ENCODE measurements at regions not wholly inside any gene's neighbourhood (a gene's known extent, or its start where the extent isn't known, plus 50 kb on each side); places are given as distances from the start of the nearest gene placed in this dataset.
"Not testable (repeated sequence)": the region's sequence is repeated elsewhere in the genome, so short reads cannot be mapped to it uniquely, and the experiment has no call there.

DNA sequence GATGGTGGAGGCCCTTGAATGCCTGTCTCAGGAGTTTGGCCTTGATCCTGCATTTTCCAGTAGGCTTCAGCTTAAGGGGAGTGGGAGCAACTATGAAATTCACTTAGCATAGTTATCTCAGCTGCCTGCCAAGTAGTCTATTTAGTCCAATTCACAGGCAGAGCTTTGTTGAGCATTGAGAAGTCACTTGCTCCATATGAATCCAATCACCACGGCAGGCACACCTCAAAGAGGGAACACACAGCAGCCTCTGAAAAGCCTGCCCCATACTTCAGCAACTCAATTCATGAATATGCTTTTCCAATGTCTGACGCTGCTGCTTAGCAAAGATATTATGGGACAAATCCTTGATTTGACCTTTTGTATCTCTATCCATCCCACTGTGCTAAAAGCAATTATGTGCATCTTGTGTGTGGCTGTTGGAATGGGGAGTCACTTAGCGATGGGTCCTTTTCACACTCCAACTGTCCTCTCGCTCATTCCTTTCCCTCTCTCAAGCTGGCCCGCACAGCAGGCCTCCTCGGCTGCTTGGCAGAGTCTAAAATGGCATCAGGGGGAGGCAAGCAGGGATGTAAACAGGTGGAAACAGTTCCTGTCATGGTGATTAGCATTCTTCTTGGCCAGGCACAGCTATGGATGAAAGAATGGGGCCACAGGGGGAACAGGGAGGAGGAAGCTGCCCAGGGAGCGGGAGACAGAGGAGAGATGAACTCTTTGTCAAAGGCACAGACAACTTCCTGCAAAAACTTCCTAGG lies 56.0 kb upstream of the LRPPRC start:
- DNase-seq: no peak

DNA sequence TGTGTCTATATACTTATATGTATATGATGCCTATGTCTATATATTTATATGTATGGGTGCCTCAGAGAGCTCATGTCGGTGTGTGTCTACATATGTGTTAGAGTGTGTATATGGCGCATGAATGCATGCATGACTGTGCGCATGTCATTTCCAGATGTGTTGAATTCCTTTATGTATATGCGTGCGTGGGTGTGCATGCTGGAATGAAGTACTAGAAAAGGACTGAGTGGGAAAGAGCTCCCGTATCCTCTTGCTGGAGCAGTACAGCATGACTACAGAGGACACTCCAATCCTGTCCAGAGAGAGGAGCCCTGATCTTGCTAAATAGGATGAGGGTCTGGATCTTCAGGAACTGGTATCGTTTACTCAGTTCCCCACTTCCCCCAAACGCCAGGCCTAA lies 56.8 kb upstream of the LRPPRC start:
- DNase-seq: no peak

DNA sequence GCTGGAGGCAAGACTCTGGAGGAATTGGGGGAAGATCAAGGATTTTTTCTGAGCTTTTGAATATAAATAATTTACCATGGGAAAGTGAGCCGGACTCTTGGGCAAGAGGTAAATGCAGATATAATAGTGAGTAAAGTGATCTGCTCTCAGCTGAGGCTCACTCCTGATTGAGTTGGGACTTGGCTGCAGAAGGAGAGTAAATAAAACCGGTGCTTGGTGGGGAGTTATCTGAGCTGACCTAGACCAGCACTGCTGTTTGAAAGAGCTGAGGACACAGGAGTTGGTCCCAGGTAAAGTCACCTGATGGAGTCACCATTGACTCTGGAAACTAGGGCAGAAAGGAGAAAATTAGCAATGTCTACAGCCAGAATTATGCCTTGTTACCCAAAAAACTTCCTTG lies 57.3 kb upstream of the LRPPRC start:
- DNase-seq: no peak

DNA sequence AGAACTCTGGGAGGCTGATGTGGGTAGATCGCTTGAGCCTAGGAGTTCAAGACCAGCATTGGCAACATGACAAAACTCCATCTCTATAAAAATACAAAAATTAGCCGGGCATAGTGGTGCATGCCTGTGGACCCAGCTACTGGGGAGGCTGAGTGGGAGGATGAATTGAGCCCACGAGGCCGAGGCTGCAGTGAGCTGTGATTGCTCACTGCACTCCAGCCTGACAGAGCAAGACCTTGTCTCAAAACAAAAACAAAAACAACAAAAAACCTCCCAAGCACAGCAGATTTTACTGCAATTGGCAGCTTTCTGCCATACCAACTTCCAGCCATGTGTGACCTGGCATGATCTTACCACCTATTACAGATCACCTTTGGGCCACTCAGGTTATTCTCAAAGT lies 57.7 kb upstream of the LRPPRC start:
- no peak for DNase-seq

DNA sequence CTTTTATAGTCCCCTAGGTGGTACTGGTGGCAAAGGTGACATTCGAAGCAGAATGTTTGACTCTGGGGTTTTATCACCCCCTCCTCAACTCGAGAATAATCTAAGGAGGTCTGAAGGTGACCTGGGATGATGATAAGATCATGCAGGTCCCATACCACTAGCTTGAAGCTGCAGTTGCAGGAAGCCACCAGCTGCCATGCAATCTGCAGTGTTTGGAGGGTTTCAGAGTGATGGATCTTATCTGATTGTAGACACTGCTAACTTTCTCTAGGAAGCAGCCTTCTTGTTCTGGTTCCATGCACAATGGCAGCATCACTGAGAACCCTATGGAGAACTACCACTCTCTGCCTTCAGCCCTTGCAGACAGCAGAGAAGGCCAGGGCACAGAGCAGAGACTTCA lies 59.4 kb upstream of the LRPPRC start:
- DNase-seq: no peak

DNA sequence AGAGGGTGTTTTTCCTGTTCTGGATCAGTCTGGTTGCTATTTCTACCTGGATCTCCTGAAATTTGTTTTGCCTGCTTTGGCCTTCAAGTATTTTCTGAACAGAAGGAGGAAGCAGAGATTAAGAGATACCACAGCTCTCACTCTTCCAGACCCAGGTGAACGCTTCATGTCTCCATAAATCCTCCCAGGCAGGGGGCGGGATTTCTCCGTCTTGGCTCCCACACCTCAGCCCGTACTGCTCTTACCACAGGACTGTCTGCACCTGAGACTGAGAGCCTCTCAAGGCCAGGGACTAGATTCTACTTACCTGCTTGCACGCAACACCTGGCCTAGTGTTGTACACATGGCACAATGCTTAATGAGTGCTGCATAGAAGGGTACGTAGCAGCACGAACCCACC lies 59.9 kb upstream of the LRPPRC start:
- no peak for DNase-seq

DNA sequence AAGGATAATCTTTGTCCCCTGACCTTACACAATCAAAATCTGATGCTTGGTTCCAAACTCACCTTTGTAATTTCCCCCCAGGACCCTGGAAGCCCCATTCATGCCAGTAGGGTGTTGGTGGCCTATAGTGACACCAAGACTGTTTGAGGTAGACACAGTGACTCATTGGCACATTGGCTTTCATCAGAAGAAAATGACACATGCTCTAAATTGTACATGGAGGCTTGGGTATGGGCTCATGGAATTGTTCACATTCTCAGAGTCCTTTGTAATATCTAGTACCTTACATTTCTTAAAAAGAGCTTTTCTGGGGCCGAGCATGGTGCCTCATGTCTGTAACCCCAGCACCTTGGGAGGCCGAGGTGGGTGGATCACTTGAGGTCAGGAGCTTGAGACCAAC lies 61.2 kb upstream of the LRPPRC start:
- DNase-seq: no peak

DNA sequence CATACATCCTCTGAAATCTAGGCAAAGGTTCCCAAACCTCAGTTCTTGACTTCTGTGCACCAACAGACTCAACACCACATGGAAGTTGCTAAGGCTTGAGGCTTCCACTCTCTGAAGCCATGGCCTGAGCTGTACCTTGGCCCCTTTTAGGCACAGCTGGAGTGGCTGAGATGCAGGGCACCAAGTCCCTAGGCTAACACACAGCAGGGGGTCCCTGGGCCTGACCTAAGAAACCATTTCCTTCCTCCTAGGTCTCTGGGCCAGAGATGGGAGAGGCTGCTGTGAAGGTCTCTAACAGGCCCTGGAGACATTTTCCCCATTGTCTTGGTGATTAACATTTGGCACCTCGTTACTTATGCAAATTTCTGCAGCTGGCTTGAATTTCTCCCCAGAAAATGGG lies 64.5 kb upstream of the LRPPRC start:
- DNase-seq: not testable (repeated sequence)

DNA sequence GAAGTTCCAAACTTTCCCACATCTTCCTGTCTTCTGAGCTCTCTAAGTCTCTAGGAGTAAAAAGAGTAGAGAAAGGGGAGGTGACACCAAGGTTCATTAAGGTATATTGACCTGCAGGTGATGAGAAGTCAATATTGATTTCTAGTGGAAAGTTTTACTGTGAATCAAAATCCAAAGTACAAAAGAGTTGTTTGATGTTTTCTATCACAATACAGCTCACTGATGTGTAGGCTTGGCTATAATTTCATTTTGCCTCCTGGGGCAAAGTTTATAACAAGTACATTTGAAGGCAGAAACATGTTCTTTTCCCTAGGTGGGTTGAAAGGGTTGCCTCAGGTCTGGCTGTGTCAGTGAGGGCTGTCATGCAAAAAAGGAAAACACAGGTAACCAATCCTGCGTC lies 65.2 kb upstream of the LRPPRC start:
- no peak for DNase-seq

DNA sequence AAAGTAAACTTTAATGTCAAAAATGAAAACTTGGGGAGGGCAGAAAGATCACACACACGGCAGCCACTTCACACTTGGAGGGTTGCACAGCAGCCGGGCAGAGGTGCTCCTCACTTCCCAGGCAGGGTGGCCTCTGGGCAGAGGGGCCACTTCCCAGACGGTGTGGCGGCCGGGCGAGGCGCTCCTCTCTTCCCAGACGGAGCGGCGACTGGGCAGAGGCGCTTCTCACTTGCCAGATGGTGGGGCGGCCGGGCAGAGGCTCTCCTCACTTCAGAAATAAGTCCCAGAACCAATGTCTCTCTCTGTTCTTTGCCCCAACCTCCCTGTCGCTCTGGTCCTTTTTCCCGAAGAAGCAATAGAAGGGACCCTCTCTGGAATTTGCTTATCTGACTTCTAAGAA lies 65.7 kb upstream of the LRPPRC start:
- DNase-seq: no peak

DNA sequence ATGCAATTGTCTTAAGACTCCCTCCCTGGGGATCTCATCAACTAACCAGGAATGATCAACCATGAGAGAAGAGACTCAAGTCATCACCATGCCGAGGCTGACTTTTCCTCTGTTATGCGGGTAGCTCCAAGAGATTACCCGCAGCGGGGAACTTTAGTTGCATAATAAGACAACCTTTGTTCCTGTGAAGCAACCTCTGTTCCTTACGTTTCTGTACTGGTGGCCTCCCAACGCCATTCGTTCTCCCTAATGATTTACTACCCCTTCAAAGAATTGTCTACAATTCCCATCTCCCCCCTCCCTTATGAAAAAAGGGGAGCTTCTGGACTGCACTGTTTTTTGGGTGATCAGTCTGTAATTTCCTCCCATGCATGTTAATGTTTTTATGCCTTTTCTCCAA lies 66.1 kb upstream of the LRPPRC start:
- DNase-seq: no peak

DNA sequence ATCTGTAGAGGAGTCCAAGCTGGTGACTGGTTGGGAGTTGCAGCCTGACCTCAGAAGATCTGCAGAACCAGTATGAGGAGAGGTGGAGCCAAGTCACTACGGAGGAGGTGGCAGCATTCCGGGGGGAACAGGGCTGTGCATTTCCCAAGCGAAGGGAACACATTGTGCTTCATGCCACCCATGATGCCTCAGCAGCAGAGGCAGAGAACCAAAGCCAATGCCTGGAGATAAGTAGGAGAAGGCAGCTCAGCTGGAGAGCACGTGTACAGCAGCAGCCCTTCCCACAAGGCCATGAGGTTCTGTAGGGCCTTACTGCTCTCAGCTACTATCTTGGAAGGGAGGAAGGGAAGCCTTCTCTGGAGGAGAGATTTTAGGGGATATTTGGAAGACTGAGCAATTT lies 67.2 kb upstream of the LRPPRC start:
- no peak for DNase-seq

DNA sequence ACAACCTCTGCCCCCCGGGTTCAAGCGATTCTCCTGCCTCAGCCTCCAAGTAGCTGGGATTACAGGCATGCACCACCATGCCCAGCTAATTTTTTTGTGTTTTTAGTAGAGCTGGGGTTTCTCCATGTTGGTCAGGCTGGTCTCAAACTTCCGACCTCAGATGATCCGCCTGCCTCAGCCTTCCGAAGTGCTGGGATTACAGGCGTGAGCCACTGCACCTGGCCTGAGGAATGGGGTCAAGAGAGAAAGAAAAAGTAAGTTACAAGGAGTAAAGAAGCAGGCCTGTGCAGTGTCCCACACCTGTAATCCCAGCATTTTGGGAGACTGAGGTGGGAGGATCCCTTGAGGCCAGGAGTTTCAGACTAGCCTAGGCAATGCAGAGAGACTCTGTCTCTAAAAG lies 68.5 kb upstream of the LRPPRC start:
- not testable (repeated sequence) for DNase-seq

DNA sequence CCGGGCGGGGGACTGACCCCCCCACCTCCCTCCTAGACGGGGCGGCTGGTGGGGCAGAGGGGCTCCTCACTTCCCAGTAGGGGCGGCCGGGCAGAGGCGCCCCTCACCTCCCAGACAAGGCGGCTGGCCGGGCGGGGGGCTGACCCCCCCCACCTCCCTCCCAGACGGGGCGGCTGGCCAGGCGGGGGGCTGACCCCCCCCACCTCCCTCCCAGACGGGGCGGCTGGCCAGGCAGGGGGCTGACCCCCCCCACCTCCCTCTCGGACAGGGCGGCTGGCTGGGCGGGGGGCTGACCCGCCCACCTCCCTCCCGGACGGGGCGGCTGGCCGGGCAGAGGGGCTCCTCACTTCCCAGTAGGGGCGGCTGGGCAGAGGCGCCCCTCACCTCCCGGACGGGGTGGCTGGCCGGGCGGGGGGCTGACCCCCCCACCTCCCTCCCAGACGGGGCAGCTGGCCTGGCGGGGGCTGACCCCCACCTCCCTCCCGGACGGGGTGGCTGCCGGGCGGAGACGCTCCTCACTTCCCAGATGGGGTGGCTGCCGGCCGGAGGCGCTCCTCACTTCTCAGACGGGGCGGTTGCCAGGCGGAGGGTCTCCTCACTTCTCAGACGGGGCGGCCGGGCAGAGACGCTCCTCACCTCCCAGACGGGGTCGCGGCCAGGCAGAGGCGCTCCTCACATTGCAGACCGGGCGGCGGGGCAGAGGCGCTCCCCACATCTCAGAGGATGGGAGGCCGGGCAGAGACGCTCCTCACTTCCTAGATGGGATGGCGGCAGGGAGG lies 71.4 kb upstream of the LRPPRC start:
- not testable (repeated sequence) for DNase-seq

DNA sequence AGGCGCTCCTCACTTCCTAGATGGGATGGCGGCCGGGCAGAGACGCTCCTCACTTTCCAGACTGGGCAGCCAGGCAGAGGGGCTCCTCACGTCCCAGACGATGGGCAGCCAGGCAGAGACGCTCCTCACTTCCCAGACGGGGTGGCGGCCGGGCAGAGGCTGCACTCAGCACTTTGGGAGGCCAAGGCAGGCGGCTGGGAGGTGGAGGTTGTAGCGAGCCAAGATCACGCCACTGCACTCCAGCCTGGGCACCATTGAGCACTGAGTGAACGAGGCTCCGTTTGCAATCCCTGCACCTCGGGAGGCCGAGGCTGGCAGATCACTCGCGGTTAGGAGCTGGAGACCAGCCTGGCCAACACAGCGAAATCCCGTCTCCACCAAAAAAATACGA lies 72.0 kb upstream of the LRPPRC start:
- DNase-seq: not testable (repeated sequence)

DNA sequence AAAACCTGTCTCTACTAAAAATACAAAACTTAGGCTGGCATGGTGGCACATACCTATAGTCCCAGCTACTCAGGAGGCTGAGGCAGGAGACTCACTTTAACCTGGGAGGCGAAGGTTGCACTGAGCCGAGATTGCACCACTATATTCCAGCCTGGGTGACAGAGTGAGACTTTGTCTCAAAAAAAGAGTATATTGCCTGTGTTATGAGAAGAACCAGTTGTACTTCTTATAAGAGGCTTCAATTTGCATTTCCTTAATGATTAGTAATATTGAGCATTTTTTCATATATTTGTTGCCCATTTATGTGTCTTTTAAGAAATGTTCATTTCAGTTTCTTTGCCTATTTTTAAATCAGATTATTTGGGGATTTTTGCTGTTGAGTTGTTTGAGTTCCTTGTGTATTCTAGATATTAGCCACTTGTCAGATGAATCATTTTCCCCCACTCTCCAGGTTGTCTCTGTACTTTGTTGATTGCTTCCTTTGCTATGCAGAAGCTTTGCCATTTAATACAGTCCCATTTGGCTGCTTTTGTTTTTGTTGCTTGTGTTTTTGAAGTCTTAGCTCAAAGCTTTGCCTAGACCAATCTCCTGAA lies 75.8 kb upstream of the LRPPRC start:
- DNase-seq: no peak

DNA sequence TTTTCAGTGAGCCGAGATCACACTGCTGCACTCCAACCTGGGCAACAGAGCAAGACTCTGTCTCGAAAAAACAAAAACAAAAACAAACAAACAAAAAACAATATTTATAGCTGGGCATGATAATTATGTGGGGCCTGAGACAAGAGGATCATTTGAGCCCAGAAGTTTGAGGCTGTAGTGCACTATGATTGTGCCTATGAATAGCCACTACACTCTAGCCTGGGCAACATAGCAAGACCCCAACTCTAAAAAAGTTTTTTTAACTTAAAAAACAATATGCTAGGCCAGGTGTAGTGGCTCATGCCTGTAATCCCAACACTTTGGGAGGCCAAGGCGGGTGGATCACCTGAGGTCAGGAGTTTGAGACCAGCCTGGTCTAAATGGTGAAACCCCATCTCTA lies 77.9 kb upstream of the LRPPRC start:
- not testable (repeated sequence) for DNase-seq

DNA sequence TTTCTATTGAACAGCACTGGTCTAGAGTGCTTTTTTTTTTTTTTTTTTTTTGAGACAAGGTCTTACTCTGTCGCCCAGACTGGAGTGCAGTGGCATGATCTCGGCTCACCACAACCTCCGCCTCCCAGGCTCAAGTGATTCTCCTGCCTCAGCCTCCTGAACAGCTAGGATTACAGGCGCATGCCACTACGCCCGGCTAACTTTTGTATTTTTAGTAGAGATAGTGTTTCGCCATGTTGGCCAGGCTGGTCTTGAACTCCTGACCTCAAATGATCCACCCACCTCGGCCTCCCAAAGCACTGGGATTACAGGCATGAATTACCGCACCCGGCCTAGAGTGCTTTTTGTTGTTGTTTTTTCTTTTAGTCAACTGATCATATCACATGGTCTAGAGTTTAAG lies 79.0 kb upstream of the LRPPRC start:
- DNase-seq: not testable (repeated sequence)

DNA sequence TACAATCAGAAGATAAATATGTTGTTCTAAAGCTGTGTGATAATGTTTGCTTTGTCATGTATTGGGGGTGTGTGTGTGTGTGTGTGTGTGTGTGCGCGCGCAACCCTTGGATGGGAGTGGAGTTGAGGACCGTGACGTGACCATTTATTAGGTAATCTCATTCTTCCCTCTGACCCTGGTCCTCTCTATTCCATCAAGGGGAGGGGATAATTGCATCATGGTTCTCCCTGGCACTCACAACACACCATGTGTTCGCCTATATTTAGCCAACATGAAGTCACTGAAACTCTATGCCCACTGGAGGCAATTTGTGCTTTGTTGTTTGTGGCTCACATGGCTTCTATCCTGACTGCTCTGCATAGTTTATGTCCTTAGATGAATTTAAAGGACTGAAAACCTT lies 79.8 kb upstream of the LRPPRC start:
- no peak for DNase-seq

DNA sequence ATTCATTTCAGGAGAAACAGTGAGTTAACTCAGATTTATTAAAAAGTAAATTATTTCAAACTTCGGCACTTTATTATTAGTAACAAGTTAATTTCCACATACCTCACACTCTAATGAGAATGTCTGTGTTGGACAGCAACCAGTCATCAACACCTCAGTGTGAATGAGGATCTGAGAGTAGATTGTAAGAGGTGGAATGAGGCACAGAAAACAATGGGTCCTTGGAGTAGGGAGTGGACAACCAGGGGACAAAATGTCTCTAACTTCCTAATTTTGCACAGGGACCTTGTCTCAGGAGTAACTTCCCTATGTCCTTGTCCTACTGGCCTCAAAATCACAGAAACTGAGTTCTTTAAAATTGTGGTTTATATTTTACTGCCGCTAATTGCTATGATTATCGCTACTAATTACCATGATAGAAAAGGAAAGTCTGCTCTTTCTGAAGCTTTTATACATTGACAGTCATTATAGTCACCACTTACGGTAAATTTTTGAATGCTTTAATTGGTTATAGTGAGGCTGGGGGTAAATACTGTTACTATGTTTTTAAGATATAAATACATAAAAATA lies 82.2 kb upstream of the LRPPRC start:
- no peak for DNase-seq

DNA sequence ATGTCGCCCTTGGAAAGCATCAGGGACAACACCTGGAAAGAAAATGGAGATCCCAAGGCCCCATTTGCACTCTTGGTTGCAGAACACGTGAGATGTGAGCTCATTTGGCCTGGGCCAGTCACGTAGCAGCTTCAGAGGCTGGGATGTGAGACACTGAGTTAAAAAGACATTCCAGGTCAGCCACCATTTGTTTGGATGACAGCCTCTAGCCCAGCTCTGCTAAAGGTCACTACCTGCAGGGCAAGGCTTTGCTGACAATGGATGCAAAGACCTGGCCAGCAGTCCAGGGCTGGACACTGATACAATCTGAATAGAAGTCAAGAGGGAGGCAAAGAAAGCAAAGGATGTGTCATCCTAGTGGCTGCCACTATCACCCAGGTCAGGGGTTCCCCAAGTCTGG lies 83.9 kb upstream of the LRPPRC start:
- no peak for DNase-seq

DNA sequence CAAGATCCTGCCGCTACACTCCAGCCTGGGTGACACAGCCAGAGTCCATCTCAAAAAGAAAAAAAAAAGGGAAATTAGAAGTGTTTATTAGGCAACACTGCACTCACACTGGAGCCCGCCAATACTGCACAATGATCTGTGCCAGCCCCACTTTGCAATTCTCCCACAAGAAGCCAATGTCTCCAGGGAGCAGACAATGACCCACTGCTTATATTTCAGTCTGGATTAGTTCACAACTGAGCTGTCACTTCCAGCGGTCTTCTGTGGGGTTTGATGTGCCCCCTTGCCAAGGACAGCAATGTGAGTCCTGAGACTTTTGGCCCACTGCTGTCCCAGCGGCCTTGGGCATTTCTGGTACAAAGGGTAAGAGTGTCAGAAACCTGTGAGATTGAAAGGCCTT lies 85.6 kb upstream of the PPM1B start:
- DNase-seq: no peak

DNA sequence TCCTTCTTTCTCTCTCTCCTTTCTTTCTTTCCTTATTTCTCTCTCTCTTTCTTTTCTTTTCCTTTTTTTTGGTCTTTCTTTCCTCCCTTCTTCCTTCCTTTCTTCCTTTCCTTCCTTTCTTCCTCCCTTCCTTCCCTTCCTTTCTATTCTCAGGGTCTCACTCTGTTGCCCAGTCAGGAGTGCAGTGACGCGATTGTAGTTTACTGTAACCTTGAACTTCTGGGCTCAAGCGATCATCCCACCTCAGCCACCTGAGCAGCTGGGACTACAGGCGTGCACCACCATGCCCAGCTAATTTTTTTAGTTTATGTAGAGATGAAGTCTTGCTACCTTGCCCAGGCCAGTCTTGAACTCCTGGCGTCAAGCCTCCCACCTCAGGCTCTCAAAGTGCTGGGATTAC lies 83.8 kb upstream of the PPM1B start:
- no peak for DNase-seq

DNA sequence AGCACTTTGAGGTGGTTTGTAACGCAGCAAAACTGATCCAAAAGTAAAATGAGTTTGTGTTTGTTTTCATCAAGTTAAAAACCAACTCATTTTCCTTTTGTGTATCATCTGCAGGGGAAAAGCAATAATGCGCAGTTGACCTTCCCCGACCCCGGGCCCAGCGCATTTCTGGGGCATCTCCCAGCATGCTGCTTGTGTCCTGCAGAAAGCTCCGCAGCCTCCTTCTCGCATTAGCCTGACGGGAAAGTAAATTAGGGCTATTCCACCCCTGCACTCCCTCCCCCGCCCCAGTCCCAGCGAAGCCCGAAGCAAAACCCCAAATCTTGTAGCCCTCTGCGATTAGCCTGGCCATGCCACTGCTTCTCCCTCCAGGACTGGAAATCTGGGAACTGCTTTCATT lies 82.0 kb upstream of the PPM1B start:
- DNase-seq: no peak
